Suppressor macrophage treated with lipopolysaccharide for 4 hours (primary cell): ENCODE measurements at regions not wholly inside any gene's neighbourhood (a gene's known extent, or its start where the extent isn't known, plus 50 kb on each side); places are given as distances from the start of the nearest gene placed in this dataset.

ENCODE experiments used
- DNase-seq: peaks from one replicate; pipeline ENCODE4 v3.0.0-alpha.2; 2020

GRCh38 chr2:117086174-117086942 lies 728.1 kb upstream of the DDX18 start:
- no peak for DNase-seq

- DNase-seq, result no peak
Observed at GRCh38 chr2:117086943-117087250, 727.6 kb upstream of the DDX18 start.

GRCh38 chr2:117087535-117088291 lies 726.8 kb upstream of the DDX18 start:
- DNase-seq, result no peak

GRCh38 chr2:117091041-117091837 lies 723.3 kb upstream of the DDX18 start:
- DNase-seq, result no peak

GRCh38 chr2:117101613-117102012 lies 712.9 kb upstream of the DDX18 start:
- no peak for DNase-seq

- DNase-seq, result no peak
Observed at GRCh38 chr2:117108741-117109267, 705.7 kb upstream of the DDX18 start.

GRCh38 chr2:117118994-117119393 lies 695.5 kb upstream of the DDX18 start:
- DNase-seq, result no peak

- DNase-seq, result no peak
Observed at GRCh38 chr2:117123362-117123761, 691.1 kb upstream of the DDX18 start.

- DNase-seq, result no peak
Observed at GRCh38 chr2:117126656-117127055, 687.8 kb upstream of the DDX18 start.

GRCh38 chr2:117127680-117128079 lies 686.8 kb upstream of the DDX18 start:
- no peak for DNase-seq

- DNase-seq, result no peak
Observed at GRCh38 chr2:117128461-117128860, 686.0 kb upstream of the DDX18 start.

- DNase-seq, result no peak
Observed at GRCh38 chr2:117137371-117137770, 677.1 kb upstream of the DDX18 start.

GRCh38 chr2:117169036-117169765 lies 645.3 kb upstream of the DDX18 start:
- no peak for DNase-seq

GRCh38 chr2:117170897-117171296 lies 643.6 kb upstream of the DDX18 start:
- no peak for DNase-seq

- no peak for DNase-seq
Observed at GRCh38 chr2:117179405-117179804, 635.1 kb upstream of the DDX18 start.

GRCh38 chr2:117190856-117191559 lies 623.5 kb upstream of the DDX18 start:
- DNase-seq, result no peak

- no peak for DNase-seq
Observed at GRCh38 chr2:117195381-117195780, 619.1 kb upstream of the DDX18 start.

- no peak for DNase-seq
Observed at GRCh38 chr2:117199511-117199910, 615.0 kb upstream of the DDX18 start.

GRCh38 chr2:117212562-117212961 lies 601.9 kb upstream of the DDX18 start:
- no peak for DNase-seq

- DNase-seq, result no peak
Observed at GRCh38 chr2:117217145-117217544, 597.3 kb upstream of the DDX18 start.

- no peak for DNase-seq
Observed at GRCh38 chr2:117222809-117223208, 591.7 kb upstream of the DDX18 start.

GRCh38 chr2:117232305-117232704 lies 582.2 kb upstream of the DDX18 start:
- DNase-seq, result no peak
